ENCODE measurements at regions not wholly inside any gene's neighbourhood (a gene's known extent, or its start where the extent isn't known, plus 50 kb on each side); places are given as distances from the start of the nearest gene placed in this dataset.

- Histone ChIP-seq H3K4me1 (ENCODE audit: low read depth) (no peaks in the 10 kb centered on the region), H3K27me3 (no peaks in the 10 kb centered on the region), H3K27ac (no peak overlapping the region), H3K4me3 (no peak overlapping the region), H3K9me3 (ENCODE audit: low read depth) (no peaks in the 10 kb centered on the region), H3K36me3 (no peaks in the 10 kb centered on the region)
- DNase-seq (ENCODE audit: low read depth in 1 of 2, low spot score in 1 of 2), result peak in 1 of 2 donors; percentile 35
- no peak for TF ChIP-seq CTCF (IDR thresholded peaks at IDR 0.05; ENCODE audit: low read depth, low read length)
These were observed 247.1 kb downstream of the MSRB3 start for GRCh38 chr12:65525491-65526141.

GRCh38 chr12:65526311-65526710, 247.8 kb downstream of the MSRB3 start:
- Histone ChIP-seq H3K9me3 (ENCODE audit: low read depth) (no peaks in the 10 kb centered on the region), H3K4me3 (no peak overlapping the region), H3K4me1 (ENCODE audit: low read depth) (no peaks in the 10 kb centered on the region), H3K27me3 (no peaks in the 10 kb centered on the region), H3K27ac (no peak overlapping the region), H3K36me3 (no peaks in the 10 kb centered on the region)
- no peak for DNase-seq (ENCODE audit: low read depth in 1 of 2, low spot score in 1 of 2)
- TF ChIP-seq CTCF (IDR thresholded peaks at IDR 0.05; ENCODE audit: low read depth, low read length), result no peak

GRCh38 chr12:65528127-65528526, 249.6 kb downstream of the MSRB3 start:
- no peak overlapping the region for H3K4me3 ChIP-seq
- no peaks in the 10 kb centered on the region for H3K4me1 ChIP-seq (ENCODE audit: low read depth)
- DNase-seq (ENCODE audit: low read depth in 1 of 2, low spot score in 1 of 2), result no peak
- TF ChIP-seq CTCF (IDR thresholded peaks at IDR 0.05; ENCODE audit: low read depth, low read length), result no peak
- H3K27me3 ChIP-seq, result no peaks in the 10 kb centered on the region
- H3K9me3 ChIP-seq (ENCODE audit: low read depth), result no peaks in the 10 kb centered on the region
- H3K27ac ChIP-seq, result no peak overlapping the region
- H3K36me3 ChIP-seq, result no peaks in the 10 kb centered on the region

GRCh38 chr12:65529106-65529505, 250.6 kb downstream of the MSRB3 start:
- Histone ChIP-seq H3K27me3 (no peaks in the 10 kb centered on the region), H3K4me3 (no peak overlapping the region), H3K9me3 (ENCODE audit: low read depth) (no peaks in the 10 kb centered on the region), H3K36me3 (no peaks in the 10 kb centered on the region), H3K4me1 (ENCODE audit: low read depth) (no peaks in the 10 kb centered on the region), H3K27ac (no peak overlapping the region)
- DNase-seq (ENCODE audit: low read depth in 1 of 2, low spot score in 1 of 2), result no peak
- no peak for TF ChIP-seq CTCF (IDR thresholded peaks at IDR 0.05; ENCODE audit: low read depth, low read length)

GRCh38 chr12:65529771-65530435, 251.4 kb downstream of the MSRB3 start:
- no peak for DNase-seq (ENCODE audit: low read depth in 1 of 2, low spot score in 1 of 2)
- H3K27ac ChIP-seq, result no peak overlapping the region
- H3K9me3 ChIP-seq (ENCODE audit: low read depth), result no peaks in the 10 kb centered on the region
- H3K4me1 ChIP-seq (ENCODE audit: low read depth), result no peaks in the 10 kb centered on the region
- no peaks in the 10 kb centered on the region for H3K36me3 ChIP-seq
- no peaks in the 10 kb centered on the region for H3K27me3 ChIP-seq
- H3K4me3 ChIP-seq, result no peak overlapping the region
- no peak for TF ChIP-seq CTCF (IDR thresholded peaks at IDR 0.05; ENCODE audit: low read depth, low read length)

Measured in cardiac muscle cell (in vitro differentiated cells and primary cell).